GM19025 (cell line): ENCODE measurements at regions not wholly inside any gene's neighbourhood (a gene's known extent, or its start where the extent isn't known, plus 50 kb on each side); places are given as distances from the start of the nearest gene placed in this dataset.
"Not testable (repeated sequence)": the region's sequence is repeated elsewhere in the genome, so short reads cannot be mapped to it uniquely, and the experiment has no call there.

Source experiments
- ATAC-seq: cut with Tn5 transposase; IDR thresholded peaks from one replicate; pipeline ENCODE4 v1.9.1; 2021; ENCODE audit warnings: mild to moderate bottlenecking, low read depth, moderate library complexity; ENCODE audit not compliant: unreplicated experiment

- ATAC-seq, result no peak
Measured at GRCh38 chr3:8380904-8381704, 120.5 kb upstream of the LMCD1 start.

DNA sequence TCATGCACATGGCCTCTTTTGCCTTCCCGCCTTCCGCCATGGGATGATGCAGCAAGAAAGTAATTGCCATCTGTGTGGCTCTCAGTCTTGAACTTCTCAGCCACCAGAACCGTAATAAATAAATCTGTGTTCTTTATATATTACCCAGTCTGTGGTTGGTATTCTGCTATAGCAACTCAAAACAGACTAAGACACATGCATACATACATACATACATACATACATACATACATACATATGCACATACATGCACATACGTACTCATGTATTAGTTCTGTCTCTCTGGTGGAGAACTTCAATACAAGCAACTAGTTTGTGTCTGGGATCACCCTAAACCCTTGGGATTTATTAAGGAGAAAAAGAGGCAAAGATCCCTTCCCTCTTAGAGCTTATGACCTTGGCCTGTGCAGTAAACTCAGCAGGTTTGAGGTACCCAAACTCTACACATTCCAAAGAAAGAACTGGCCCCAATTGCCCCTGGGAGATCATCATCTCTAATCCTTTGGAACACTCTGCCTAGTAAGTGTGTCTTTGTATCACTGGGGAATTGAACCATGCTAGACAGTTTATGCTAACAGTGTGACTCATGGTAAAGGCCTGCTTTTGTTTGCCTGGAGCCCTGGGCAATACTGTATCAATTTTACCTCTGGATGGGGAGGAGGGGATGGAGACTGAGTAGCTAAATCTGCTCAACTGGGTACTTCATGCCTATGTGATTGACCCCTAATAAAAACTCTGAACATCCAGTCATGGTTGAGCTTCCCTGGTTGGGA is 115.6 kb upstream of the LMCD1 start:
- ATAC-seq, result no peak

GRCh38 chr3:8387571-8387970 is 114.1 kb upstream of the LMCD1 start:
- ATAC-seq, result no peak

- ATAC-seq, result no peak
Measured at GRCh38 chr3:8399686-8400085, 101.9 kb upstream of the LMCD1 start.

GRCh38 chr3:8400911-8401310 is 100.7 kb upstream of the LMCD1 start:
- ATAC-seq, result no peak

GRCh38 chr3:8403996-8404395 is 97.6 kb upstream of the LMCD1 start:
- no peak for ATAC-seq

- ATAC-seq, result no peak
Measured at GRCh38 chr3:8405144-8405543, 96.5 kb upstream of the LMCD1 start.

DNA sequence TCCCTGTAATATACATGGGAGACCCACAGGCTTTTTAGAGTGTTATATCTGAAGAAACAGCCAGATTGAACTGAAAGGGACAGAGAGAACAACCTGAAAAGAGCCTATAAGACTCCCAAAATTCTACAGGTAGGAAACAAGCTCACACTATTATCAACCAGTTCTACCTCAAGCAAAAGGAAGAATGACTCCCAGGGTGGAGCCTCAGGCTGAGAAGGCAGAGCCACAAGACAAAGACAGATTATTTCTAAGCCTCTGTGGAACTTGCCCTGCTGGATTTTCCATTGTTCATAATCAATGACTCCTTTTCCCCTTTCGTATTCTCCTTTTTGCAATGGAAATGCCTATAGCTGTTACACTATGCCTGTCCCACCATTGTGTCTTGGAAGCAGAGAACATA is 95.1 kb upstream of the LMCD1 start:
- ATAC-seq, result no peak

- no peak for ATAC-seq
Measured at GRCh38 chr3:8413337-8413926, 88.2 kb upstream of the LMCD1 start.

DNA sequence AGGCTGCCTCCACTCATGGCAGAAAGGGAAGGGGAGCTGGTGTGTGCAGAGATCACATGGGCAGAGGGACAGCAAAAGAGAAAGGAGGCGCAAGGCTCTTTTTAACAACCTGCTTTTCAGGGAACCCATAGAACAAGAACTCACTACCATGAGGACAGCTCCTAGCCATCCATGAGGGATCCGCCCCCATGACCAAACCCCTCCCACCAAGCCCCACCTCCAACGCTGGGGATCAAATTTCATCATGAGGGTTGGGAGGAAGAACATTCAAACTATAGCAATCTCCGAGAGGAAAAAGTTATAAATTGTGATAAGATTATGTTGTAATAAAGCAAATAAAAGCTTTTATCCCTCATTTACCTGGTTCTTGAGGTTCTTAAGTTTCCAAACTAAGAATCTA is 84.7 kb upstream of the LMCD1 start:
- ATAC-seq, result no peak

GRCh38 chr3:8420612-8421011 is 81.0 kb upstream of the LMCD1 start:
- ATAC-seq, result no peak

- no peak for ATAC-seq
Measured at GRCh38 chr3:8421267-8421666, 80.4 kb upstream of the LMCD1 start.

- no peak for ATAC-seq
Measured at GRCh38 chr3:8421711-8422110, 79.9 kb upstream of the LMCD1 start.

GRCh38 chr3:8423307-8423706 is 78.3 kb upstream of the LMCD1 start:
- ATAC-seq, result no peak

DNA sequence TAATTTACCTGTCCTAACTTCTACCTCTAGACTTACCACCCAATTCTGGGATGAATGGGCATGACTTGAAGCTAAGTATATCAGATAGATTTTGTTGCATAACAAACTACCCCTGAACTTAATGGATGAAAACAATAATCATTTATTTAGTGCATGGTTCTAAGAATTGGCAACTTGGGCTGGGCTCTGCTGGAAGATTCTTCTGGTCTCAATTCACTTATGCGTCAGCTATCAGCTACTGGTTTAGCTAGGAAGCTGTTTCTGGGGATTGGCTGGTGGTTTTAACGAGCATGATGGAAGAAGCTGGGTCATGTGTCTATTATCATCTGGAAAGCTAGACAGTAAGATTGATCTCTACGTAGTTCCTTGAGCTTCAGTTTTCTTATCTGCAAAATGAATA is 77.3 kb upstream of the LMCD1 start:
- ATAC-seq, result no peak

DNA sequence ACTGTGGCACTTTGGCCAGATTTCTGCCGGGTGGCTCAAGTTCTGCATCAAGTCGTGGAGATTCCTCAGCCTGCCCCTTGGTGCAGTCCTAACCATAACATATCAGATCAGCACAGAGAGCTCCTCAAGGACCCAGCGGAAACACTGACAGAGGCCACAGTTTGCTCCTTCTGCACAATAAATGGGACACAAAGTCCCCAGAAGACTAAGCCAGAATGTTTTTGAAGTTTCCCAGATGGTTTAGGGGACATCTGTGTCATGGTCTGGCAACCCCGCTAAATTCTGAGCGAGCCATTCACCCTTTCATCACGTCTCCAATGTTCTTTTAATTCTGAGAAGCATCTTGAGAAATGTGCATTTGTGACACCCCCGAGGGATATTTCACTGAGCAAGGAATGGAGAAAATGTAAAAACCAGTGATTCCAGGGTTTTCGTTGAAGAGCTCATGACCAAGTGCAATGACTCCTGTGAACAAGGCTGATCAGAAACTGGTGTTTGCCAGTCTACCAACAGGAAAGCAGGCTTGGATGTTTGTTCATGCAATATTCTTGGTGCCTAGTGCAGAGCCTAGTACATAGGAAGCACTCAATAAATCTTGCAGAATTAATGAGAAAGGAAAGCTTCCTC is 64.8 kb upstream of the LMCD1 start:
- no peak for ATAC-seq

DNA sequence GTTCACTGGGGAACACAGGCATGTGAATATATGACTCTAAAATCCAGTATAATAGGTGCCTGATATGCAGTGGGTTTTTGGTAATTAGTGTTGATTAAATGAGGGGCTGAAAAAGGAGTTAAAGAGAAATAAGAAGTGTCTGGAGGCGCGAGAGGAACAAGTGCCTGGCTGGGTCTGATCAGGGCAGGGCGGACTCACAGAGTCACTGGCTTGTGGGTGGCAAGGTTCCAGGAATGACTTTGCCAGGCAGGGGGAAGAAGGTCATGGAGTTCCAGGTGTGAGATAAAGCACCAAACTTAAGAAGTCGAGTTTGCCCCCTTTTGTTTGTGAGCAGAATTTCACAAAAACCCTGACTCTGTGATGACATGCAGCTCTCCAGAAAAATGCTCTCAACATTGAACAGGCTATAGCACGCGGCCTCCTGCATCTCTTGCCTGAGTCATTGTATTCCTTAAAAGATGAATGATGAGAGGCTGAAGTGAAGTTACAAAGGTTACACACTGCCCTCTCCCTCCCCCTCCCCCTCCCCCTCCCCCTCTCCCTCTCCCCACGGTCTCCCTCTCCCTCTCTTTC is 63.0 kb upstream of the LMCD1 start:
- ATAC-seq, result no peak

GRCh38 chr3:8440142-8440541 is 61.5 kb upstream of the LMCD1 start:
- ATAC-seq, result not testable (repeated sequence)

- ATAC-seq, result no peak
Measured at GRCh38 chr3:8441969-8442559, 59.6 kb upstream of the LMCD1 start.

DNA sequence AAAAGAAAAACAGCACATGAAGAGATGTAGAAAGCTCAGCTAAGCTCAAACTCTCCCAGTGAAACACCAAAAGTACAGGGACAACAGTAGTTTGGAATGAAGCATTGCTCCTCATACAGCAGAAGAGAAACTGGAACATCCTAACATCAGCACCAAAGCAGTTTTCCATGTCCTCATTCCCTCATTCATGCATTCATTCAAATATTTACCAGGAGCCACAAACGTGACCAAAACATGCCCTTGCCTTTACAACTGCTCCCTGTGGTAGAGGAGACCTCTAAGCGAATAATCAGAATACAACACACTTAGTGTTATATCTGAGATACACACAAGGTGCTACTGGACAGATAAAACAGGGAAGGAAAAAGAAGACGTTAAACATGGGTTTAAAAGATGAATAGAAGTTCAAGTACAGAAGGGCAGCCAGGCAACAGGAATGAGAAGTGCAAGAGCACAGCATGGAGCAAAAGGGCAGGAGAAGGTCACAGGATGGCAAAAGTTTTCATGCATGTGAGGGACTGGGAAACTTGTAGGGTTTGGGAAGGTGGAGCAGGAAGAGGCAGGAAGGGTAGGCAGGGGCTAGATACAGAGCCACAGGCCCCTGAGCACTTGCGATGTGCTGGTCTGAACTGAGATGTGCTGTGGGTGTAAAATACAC is 58.5 kb upstream of the LMCD1 start:
- no peak for ATAC-seq
